GM12873 (cell line): ENCODE measurements at regions not wholly inside any gene's neighbourhood (a gene's known extent, or its start where the extent isn't known, plus 50 kb on each side); places are given as distances from the start of the nearest gene placed in this dataset.

ENCODE experiments used
- TF ChIP-seq, protein P1 (sequence below): IDR thresholded peaks from 2 replicates; pipeline ENCODE4 v1.5.1; 2012; ENCODE audit warnings: low read depth, mild to moderate bottlenecking, moderate library complexity, low read length, control low read depth; ENCODE audit not compliant: insufficient read depth; ENCODE audit errors: missing control alignments

DNA sequence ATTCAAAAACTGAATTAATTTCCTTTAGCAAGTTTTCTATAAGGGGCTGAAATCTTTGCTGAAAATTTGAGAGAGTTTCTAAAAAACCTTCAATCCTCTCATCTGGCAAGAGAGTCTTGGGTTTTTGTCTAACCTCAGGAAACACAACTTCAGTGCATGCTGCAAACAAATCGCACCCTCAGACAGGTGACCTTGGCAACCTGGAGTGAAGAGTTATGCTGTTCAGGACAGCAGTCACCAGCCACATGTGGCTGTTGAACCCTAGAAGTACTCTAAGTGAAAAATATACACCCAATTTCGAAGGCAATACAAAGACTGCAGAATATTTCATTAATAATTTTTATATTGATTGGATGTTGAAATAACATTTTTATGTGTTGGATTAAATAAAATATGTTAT, 184.8 kb downstream of the RPS29 start:
- TF ChIP-seq, protein P1, sequence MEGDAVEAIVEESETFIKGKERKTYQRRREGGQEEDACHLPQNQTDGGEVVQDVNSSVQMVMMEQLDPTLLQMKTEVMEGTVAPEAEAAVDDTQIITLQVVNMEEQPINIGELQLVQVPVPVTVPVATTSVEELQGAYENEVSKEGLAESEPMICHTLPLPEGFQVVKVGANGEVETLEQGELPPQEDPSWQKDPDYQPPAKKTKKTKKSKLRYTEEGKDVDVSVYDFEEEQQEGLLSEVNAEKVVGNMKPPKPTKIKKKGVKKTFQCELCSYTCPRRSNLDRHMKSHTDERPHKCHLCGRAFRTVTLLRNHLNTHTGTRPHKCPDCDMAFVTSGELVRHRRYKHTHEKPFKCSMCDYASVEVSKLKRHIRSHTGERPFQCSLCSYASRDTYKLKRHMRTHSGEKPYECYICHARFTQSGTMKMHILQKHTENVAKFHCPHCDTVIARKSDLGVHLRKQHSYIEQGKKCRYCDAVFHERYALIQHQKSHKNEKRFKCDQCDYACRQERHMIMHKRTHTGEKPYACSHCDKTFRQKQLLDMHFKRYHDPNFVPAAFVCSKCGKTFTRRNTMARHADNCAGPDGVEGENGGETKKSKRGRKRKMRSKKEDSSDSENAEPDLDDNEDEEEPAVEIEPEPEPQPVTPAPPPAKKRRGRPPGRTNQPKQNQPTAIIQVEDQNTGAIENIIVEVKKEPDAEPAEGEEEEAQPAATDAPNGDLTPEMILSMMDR, result no peak

DNA sequence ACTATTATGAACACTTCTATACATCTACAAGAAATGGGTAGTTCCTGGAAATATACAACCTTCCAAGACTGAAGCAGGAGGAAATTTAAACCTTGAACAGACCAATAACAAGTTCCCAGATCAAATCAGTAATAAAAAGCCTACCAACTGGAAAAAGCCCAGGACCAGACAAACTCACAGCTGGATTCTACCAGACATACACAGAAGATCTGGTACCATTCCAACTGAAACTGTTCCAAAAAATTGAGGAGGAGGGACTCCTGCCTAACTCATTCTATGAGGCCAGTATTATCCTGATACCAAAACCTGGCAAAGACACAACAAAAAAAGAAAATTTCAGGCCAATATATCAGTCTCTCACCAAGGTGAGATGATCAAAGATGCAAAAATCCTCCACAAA, 189.4 kb downstream of the RPS29 start:
- TF ChIP-seq, protein P1, result no peak

DNA sequence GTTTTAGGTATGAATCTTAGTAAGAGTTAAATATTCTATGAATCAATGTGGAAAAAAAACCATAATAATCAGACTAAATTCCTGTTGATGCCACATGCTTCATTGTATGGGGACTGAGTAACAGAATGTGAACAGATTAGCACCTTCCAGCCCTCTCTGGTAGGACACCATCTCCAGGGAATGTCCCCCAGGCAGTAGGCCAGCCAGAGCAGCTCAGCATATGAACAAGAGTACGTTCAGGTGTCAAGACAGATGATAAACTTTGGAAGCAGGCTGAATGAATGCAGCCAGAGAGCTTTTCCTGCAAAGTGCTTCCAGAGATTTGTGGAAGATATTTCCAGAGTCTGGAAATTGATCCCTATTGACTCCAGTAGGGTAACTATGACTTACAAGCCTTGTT, 204.4 kb downstream of the RPS29 start:
- TF ChIP-seq, protein P1, result no peak

DNA sequence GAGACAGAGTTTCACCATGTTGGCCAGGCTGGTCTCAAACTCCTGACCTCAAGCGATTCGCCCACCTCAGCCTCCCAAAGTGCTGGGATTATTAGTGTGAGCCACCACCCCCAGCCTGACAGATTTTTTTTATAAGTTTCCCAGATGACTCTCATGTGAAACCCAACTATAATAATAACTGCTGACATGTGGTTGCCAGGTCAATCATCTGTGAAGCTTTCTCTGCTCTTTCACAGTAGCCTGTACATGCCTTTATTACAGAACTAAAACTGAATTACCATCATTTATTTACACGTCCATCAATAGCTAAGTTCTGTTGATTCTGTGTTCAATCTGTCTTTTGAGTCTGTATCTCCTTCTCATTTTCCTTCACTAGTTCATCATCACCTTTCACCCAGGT, 218.5 kb downstream of the RPS29 start:
- TF ChIP-seq, protein P1, result no peak

DNA sequence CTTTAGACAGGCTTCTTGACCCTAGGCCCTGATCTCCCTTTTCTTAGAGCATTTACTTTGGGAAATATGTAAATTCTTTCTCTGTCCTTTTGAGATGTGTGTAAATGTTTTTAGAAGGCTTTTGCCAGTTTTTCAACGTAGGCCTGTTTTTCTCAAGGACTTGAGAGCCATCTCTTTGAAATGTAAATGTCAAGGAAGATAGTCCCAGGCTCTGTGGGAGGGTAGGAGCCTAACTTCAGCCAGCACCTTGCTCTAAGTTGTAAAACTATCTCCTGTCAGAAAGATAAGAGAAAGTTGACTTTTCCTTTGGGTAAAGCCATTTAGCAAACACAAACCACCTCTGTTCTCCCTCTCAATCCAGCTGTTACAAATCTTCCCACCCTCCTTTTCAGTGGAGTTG, 219.8 kb downstream of the RPS29 start:
- TF ChIP-seq, protein P1, result no peak

DNA sequence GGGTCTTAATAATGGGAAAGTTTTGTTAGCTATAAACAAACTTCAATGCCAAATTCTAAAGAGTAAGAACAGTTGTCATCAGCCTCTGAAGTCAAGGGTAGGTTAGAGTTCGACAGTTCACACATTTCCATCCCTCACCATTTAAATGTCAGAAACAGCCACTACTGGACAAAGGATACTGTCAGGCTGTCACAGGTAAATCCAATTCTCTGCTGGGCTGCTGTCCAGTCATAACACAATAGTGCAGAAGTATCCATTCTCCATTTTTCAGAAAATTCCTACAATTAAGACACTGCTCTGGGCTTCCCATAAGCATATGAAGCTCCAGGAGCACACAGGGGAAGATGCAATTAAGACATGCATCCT, 221.4 kb downstream of the RPS29 start:
- TF ChIP-seq, protein P1, result no peak

DNA sequence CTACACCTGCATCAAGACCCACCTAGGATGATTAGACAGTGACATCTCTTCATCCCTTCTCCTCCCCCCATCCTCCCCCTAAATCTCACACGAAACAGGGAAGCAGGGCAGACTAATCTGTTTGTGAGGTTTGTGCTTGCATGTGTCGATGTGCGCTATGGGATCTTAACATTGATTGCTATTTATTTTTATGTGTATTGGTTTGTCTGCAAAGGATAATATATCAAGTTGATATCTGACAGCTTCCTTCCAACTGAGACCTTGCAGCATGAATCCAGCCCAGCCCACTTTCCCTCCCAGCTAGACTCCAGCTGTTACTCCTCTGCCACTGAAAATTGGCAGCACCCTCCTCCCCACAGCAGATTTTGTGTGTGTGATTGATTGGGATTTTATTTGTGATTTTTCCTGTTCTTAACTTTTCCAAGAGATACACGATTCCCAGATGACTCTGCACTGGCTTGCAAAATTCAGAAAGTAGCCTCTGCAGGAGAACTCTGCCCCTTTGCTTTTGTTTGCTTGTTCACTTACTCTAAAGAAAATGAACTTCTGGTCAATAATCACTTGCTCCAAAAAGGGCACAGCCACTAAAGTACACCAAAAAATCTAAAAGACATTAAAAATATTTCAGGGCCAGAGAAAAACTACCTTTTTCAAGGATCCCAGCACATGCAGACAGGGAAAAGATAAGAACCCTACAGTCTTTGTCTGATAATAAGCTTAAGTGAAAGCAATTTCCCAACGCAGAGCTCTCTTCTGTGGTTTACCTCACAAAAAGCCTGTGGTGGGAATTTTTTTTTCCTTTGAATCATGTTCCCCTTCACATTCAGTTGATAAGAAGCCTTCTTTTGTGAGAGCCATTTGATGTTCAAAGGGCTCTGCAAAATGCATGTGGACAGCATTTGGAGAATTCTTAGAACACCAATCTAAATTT, 222.1 kb downstream of the RPS29 start:
- TF ChIP-seq, protein P1, result no peak
